ENCODE measurements at regions not wholly inside any gene's neighbourhood (a gene's known extent, or its start where the extent isn't known, plus 50 kb on each side); places are given as distances from the start of the nearest gene placed in this dataset.

DNA sequence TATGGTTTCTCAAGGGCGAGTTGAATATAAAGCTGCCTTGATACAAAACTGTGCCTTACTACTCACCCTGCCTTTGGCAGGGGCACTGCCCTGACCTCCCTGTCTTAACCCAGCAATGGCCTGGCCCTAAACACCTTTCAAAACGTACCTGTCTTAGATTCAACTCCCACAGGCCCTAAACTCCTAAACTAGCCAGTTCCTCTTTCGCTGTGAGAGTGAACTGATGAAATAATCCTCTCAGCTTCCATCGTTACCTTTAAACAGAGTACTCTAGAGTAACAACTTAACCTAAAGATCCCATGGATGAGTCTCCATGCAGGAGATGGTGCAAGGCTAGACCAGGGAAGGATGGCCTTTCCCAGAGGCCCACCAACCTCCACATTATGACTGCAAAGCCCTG, 133.0 kb upstream of the THBS1 start:
- Histone ChIP-seq H3K9ac (replicated peaks; ENCODE audit: extremely low read depth, insufficient read depth, low read length) (no peak overlapping the region), H3K4me2 (ENCODE audit: insufficient read depth, low read length) (no peak overlapping the region), H4K20me1 (replicated peaks; ENCODE audit: control insufficient read depth, extremely low read depth, insufficient read depth, low read length) (no peaks in the 10 kb centered on the region), H3K9me3 (replicated peaks; ENCODE audit: control insufficient read depth, insufficient read depth, low read length) (no peaks in the 10 kb centered on the region), H2AFZ (ENCODE audit: low read depth, low read length) (no peak overlapping the region), H3K27ac (ENCODE audit: insufficient read depth, low read depth, low read length) (no peak overlapping the region), H3K27me3 (ENCODE audit: control insufficient read depth in 2 of 2, insufficient read depth in 2 of 2, low read length in 2 of 2) (no peaks in the 10 kb centered on the region), H3K79me2 (ENCODE audit: control insufficient read depth, insufficient read depth, low read length) (no peaks in the 10 kb centered on the region), H3K4me1 (ENCODE audit: control insufficient read depth, extremely low read depth, insufficient read depth, low read length) (peaks cover 2% of the 10 kb centered on the region), H3K9me1 (replicated peaks; ENCODE audit: control insufficient read depth, extremely low read depth, insufficient read depth, low read length) (no peaks in the 10 kb centered on the region), H3K36me3 (ENCODE audit: control insufficient read depth in 2 of 2, extremely low read depth in 1 of 2, insufficient read depth in 2 of 2, low read length in 2 of 2) (no peaks in the 10 kb centered on the region), H3K4me3 (replicated peaks in 1 of 3; ENCODE audit: insufficient read depth in 1 of 3, low read depth in 1 of 3, low read length in 3 of 3) (no peak overlapping the region)
- dilution Hi-C loops (cut with MboI; ENCODE audit: extremely low pct_ligation_motif_present, low sequenced_read_pairs) (no loop called here), intact Hi-C loops (cut with micrococcal nuclease) (no loop called here)
- DNase-seq (ENCODE audit: low read depth, low spot score) (no peak), FAIRE-seq (no peak)
- ChIA-PET POLR2A (no interaction called here), CTCF (interaction anchor here (4.0 kb wide), 1 partner anchor 7 kb away, joined by 19 read pairs; no protein-coding TSS in a partner anchor)
- TF ChIP-seq POLR2AphosphoS5 (IDR thresholded peaks at IDR 0.05; ENCODE audit: insufficient read depth, low read depth, low read length) (no peak), POLR2A (IDR thresholded peaks at IDR 0.05; ENCODE audit: low read depth, low read length) (no peak), EZH2 (IDR thresholded peaks at IDR 0.05; ENCODE audit: borderline replicate concordance, low read depth, low read length, severe bottlenecking) (no peak), GATA2 (IDR thresholded peaks at IDR 0.05; ENCODE audit: insufficient read depth, insufficient read length, low read depth, low read length) (no peak), MYC (IDR thresholded peaks at IDR 0.05; ENCODE audit: low read depth, low read length) (no peak), FOS (IDR thresholded peaks at IDR 0.05; ENCODE audit: borderline replicate concordance, insufficient read depth, low read length) (no peak), JUN (IDR thresholded peaks at IDR 0.05; ENCODE audit: borderline replicate concordance, insufficient read depth, insufficient read length, low read depth) (no peak)
- TF ChIP-seq, protein P1, sequence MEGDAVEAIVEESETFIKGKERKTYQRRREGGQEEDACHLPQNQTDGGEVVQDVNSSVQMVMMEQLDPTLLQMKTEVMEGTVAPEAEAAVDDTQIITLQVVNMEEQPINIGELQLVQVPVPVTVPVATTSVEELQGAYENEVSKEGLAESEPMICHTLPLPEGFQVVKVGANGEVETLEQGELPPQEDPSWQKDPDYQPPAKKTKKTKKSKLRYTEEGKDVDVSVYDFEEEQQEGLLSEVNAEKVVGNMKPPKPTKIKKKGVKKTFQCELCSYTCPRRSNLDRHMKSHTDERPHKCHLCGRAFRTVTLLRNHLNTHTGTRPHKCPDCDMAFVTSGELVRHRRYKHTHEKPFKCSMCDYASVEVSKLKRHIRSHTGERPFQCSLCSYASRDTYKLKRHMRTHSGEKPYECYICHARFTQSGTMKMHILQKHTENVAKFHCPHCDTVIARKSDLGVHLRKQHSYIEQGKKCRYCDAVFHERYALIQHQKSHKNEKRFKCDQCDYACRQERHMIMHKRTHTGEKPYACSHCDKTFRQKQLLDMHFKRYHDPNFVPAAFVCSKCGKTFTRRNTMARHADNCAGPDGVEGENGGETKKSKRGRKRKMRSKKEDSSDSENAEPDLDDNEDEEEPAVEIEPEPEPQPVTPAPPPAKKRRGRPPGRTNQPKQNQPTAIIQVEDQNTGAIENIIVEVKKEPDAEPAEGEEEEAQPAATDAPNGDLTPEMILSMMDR (IDR thresholded peaks at IDR 0.05; ENCODE audit: extremely low read depth in 1 of 2, insufficient read depth in 1 of 2, low read depth in 1 of 2, low read length in 2 of 2): no peak
- TF ChIP-seq, protein P2, sequence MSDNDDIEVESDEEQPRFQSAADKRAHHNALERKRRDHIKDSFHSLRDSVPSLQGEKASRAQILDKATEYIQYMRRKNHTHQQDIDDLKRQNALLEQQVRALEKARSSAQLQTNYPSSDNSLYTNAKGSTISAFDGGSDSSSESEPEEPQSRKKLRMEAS (IDR thresholded peaks at IDR 0.05; ENCODE audit: insufficient read depth, insufficient read length): no peak
- BruUV-seq (replicated peaks): no TSS peak

Data from endothelial cell of umbilical vein (primary cell).